Endothelial cell (in vitro differentiated cells): ENCODE measurements at regions not wholly inside any gene's neighbourhood (a gene's known extent, or its start where the extent isn't known, plus 50 kb on each side); places are given as distances from the start of the nearest gene placed in this dataset.

Experiments used
- DNase-seq: peaks from one replicate; pipeline ENCODE4 v3.0.0; 2021; ENCODE audit warnings: low spot score
- H3K27ac Mint-ChIP-seq: one replicate; pipeline ENCODE4 v1.8.0; 2021; ENCODE audit warnings: mixed read lengths, inconsistent platforms; ENCODE audit not compliant: unreplicated experiment
- H3K27me3 Mint-ChIP-seq: one replicate; pipeline ENCODE4 v1.8.0; 2021; ENCODE audit warnings: mild to moderate bottlenecking, moderate library complexity, mixed read lengths, inconsistent platforms; ENCODE audit not compliant: unreplicated experiment
- H3K36me3 Mint-ChIP-seq: one replicate; pipeline ENCODE4 v1.8.0; 2021; ENCODE audit warnings: mild to moderate bottlenecking, low read depth, mixed read lengths, inconsistent platforms; ENCODE audit not compliant: unreplicated experiment
- H3K4me1 Mint-ChIP-seq: one replicate; pipeline ENCODE4 v1.8.0; 2021; ENCODE audit warnings: mild to moderate bottlenecking, mixed read lengths, inconsistent platforms; ENCODE audit not compliant: unreplicated experiment
- H3K4me3 Mint-ChIP-seq: one replicate; pipeline ENCODE4 v1.8.0; 2021; ENCODE audit warnings: mild to moderate bottlenecking, mixed read lengths, inconsistent platforms; ENCODE audit not compliant: unreplicated experiment
- H3K9me3 Mint-ChIP-seq: one replicate; pipeline ENCODE4 v1.8.0; 2021; ENCODE audit warnings: mixed read lengths, inconsistent platforms; ENCODE audit not compliant: unreplicated experiment
- CTCF ChIP-seq: fragments of 200-600 bp; sonication (generic); IDR thresholded peaks from one replicate; pipeline ENCODE4 v1.5.0; 2021; ENCODE audit warnings: antibody characterized with exemption; ENCODE audit not compliant: unreplicated experiment

DNA sequence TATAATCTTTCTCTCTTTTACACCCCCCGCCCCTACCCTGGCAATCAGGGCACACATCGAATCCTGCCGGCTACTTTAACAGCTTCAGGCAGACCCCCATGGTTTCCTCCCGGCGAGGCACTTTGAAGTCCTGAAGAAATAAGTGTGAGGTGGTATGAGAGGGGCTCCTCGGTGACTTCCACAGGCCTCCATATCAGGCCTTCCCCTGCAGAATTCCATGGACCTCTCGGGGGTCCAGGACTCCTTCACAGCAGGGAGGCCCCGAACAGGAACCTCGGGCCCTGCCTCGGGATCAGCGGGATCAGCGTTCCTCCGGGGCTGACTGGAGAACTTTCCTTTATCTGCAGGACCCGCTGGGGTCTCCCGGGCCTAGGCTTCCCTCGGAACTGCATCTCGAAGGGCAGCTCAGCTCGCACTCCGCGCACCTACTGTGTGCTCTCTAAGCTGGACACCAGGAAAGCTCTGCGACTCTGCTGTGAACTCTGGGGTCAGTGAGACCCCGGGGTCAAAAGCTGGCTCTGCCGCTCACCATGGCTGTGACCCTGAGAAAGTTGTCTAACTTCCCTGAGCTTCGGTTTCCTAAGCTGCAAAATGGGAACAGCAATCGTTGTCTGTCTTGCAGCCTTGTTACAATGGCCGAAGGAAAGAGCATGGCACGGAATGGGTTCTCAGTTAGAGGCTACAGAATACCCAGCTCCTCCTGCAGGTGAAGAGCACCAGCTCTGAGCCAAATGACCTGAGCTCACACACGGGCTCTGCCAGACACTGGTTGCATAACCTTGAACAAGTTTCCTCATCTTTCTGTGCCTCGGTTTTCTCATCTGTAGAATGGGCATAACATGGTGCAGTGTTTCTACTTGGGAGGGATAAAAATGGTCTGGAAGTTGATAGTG is 97.4 kb upstream of the ID2 start:
- Mint-ChIP-seq H3K9me3 (no peaks in the 10 kb centered on the region), H3K27ac (no peak overlapping the region), H3K4me1 (peaks cover 14% of the 10 kb centered on the region), H3K4me3 (peak overlapping the region; percentile 50), H3K27me3 (peaks cover 9% of the 10 kb centered on the region), H3K36me3 (no peaks in the 10 kb centered on the region)
- no peak for DNase-seq
- TF ChIP-seq CTCF = no peak

GRCh38 chr2:8586457-8587051 is 95.3 kb upstream of the ID2 start:
- Mint-ChIP-seq H3K27me3 (peaks cover 3% of the 10 kb centered on the region), H3K4me1 (peaks cover 6% of the 10 kb centered on the region), H3K27ac (no peak overlapping the region), H3K9me3 (no peaks in the 10 kb centered on the region), H3K4me3 (no peak overlapping the region), H3K36me3 (no peaks in the 10 kb centered on the region)
- DNase-seq = no peak
- TF ChIP-seq CTCF = no peak

GRCh38 chr2:8587251-8587791 is 94.5 kb upstream of the ID2 start:
- Mint-ChIP-seq H3K9me3 (no peaks in the 10 kb centered on the region), H3K27me3 (peaks cover 4% of the 10 kb centered on the region), H3K36me3 (no peaks in the 10 kb centered on the region), H3K4me1 (peaks cover 6% of the 10 kb centered on the region), H3K27ac (no peak overlapping the region), H3K4me3 (no peak overlapping the region)
- no peak for TF ChIP-seq CTCF
- DNase-seq = no peak

DNA sequence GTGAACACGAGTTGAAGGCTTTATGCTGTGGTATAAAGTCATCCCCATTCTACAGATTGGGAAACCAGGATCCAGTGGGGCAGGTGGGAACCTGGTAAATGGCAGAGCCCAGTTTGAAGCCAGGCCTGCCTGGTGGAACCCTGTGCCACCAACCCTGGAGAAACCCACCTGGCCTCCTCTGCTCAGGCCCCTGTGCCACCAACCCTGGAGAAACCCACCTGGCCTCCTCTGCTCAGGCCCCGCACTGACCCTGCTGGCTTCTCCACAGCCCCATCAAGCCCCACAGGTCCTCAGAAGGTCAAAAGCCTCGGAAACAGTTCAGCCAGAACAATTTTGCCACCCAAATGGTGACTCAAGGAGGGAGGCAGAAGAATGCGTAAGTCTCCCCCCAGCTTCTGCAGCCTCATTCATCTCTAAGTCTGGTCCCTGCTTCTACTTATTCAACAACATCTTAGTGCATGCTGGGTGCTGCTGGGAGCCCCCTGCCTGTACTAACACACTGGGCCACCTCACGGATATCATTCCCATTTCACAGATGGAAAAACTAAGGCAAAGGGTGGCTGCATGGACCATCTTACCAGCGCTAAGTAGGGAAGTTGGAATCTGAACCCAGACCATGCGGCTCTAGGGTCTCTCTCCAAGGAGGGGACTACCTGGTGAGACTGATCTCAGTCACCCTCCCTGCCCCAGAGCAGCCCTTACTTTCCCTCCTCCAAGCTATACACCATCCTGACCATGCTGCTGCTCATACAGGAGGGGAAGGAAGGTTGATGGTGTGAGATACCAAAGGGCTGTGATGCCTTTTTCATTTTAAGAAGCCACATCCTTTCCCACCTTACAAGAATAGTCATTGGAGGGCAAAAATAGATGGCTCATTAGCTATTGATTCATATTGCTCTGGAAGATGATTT is 93.7 kb upstream of the ID2 start:
- Mint-ChIP-seq H3K27me3 (peaks cover 4% of the 10 kb centered on the region), H3K4me3 (no peak overlapping the region), H3K4me1 (peaks cover 3% of the 10 kb centered on the region)

More for the DNA sequence above, 93.7 kb upstream of the ID2 start:
- H3K36me3 Mint-ChIP-seq = no peaks in the 10 kb centered on the region
- DNase-seq = no peak
- H3K9me3 Mint-ChIP-seq = no peaks in the 10 kb centered on the region
- TF ChIP-seq CTCF = no peak
- no peak overlapping the region for H3K27ac Mint-ChIP-seq
